HG02678 (cell line): ENCODE measurements at regions not wholly inside any gene's neighbourhood (a gene's known extent, or its start where the extent isn't known, plus 50 kb on each side); places are given as distances from the start of the nearest gene placed in this dataset.

ENCODE experiments used
- ATAC-seq: cut with Tn5 transposase; IDR thresholded peaks from one replicate; pipeline ENCODE4 v1.9.1; 2021; ENCODE audit warnings: mild to moderate bottlenecking, moderate library complexity; ENCODE audit not compliant: unreplicated experiment

DNA sequence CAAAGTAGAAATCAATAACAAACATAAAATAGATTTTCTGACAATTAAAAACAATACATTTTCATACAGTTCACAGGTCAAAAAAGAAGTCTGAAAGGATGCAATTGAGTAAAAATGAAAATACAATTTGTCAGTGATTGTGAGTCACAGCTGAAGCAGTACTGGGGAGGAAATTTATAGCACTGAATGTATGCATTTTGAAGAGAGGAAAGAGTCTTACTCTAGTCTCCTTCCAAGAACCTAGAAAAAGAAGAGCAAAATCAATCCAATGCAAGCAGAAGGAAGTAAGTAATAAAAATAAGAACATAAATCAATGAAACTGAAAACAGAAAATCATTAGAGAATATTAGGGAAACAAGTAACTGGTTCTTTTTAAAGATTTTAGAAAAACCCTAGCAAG lies 507.2 kb upstream of the IGFBP3 start:
- ATAC-seq = no peak

- no peak for ATAC-seq
Measured at GRCh38 chr7:46424934-46425333, 503.9 kb upstream of the IGFBP3 start.

- ATAC-seq = no peak
Measured at GRCh38 chr7:46421441-46422230, 500.6 kb upstream of the IGFBP3 start.

DNA sequence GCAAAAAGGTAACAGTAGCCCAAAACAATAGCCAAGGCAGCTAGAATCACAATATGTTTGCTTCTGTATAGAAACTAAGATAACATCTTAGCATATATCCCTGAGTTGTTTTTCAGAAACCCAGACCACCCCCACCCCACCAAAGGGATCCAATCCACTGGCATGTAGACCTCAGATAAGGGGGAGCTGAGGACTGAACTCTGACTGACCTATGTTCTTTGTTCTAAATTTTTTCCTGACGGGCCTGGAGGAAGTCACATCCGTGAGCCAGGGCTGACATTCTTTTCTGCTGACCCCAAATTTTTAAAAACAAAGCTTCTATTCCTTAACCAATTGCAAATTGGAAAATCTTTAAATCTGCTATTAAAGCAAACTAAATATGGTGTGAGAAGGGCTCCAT lies 493.9 kb upstream of the IGFBP3 start:
- ATAC-seq = no peak

DNA sequence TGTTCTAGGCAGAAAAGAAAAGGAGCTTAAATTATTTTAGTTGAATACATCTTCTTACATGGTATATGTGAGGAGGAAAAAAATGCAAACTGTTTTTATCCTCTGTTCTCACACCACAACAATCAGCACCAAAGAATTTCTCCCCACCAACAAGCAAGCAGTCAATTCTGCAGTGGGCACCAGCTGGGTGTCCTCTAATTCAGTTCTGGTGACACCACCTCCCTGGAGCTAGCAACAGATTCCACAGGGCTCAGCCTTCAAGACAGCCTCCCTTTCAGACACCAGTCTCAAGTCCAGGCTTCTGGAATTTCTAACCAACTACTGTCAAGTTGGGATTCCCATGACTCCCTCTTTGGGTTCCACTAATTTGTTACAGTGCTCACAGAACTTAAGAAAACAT lies 490.2 kb upstream of the IGFBP3 start:
- no peak for ATAC-seq

DNA sequence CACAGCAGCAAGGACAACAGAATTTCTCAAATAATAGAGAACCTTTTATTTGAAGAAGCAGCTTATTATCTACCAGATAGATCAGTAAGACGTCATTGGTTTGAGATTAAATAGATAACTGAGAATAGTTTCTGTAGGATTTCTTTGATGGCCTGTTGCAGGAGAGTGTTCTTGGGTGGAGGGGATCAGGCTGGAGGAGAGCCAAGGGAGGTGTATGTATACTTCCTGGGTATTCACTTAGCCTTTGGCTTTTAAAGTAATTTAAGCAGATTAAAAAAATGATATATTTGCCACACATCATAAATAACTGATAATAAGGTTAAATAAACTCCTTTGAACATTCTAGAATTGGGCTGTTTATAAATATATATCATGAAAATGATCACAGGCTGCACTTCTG lies 486.1 kb upstream of the IGFBP3 start:
- no peak for ATAC-seq

GRCh38 chr7:46397591-46397990 lies 476.5 kb upstream of the IGFBP3 start:
- no peak for ATAC-seq

GRCh38 chr7:46396481-46396880 lies 475.4 kb upstream of the IGFBP3 start:
- ATAC-seq = no peak

GRCh38 chr7:46393142-46393541 lies 472.1 kb upstream of the IGFBP3 start:
- no peak for ATAC-seq

GRCh38 chr7:46391231-46392201 lies 470.4 kb upstream of the IGFBP3 start:
- ATAC-seq = no peak

GRCh38 chr7:46390042-46390441 lies 469.0 kb upstream of the IGFBP3 start:
- no peak for ATAC-seq

DNA sequence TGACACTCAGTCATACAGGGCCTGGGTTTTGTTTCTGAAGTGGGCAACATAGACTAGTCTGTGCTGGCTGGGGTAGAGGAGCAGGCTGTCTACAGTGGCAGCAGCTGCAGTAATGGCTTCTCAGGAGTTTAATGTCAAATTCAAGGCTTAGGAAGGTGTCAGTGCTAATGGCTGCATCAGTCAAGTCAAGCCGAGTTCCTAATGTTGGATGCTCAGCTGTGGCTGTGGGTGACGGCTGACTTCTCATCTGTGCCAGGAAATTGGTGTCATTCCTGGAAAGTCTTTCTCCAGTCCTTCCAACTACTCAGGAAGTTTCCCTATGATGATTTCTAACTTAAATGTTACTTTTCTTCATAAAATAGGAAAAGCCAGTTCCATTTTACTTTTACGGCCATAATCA lies 468.1 kb upstream of the IGFBP3 start:
- ATAC-seq = no peak

GRCh38 chr7:46387646-46388045 lies 466.6 kb upstream of the IGFBP3 start:
- no peak for ATAC-seq

- ATAC-seq = no peak
Measured at GRCh38 chr7:46386428-46387399, 465.6 kb upstream of the IGFBP3 start.

- no peak for ATAC-seq
Measured at GRCh38 chr7:46385662-46386309, 464.7 kb upstream of the IGFBP3 start.

DNA sequence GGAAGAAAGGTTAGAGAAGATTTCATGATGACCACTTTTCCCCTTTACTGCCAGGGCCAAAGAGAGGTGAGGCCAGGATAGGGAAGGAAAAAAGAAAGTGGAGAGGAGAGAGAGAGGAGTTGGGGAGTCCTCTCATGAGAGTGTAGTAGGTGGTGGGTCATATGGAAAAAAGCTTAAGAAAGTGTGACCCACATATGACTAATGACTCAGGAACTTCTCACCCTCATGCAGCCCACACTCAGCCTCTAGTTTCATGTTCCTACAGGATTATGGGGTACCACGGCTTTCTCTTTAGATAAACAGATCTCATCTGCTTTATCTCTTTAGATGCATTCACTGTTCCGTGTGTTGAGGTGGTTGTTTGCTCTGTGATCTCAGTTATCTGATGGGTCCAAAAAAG lies 462.5 kb upstream of the IGFBP3 start:
- no peak for ATAC-seq

GRCh38 chr7:46369933-46370654 lies 449.0 kb upstream of the IGFBP3 start:
- ATAC-seq = no peak

DNA sequence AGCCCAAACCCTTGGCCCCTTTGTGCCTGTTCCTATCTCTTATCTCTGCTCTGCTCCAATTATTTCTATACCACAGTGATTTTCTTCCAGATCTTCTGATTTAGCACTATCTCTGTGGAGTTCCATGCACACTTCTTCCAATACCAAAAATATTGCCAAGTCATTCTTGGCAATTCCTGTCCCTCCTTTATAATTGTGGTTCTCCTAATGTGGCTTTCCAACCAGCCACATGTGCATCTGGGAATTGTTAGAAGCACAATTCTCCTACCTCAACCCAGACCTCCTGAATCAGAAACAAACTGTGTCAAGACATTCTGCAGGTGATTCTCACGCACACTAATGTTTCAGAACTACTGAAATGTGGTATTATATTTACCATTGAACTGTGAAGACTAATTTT lies 447.8 kb upstream of the IGFBP3 start:
- ATAC-seq = no peak

DNA sequence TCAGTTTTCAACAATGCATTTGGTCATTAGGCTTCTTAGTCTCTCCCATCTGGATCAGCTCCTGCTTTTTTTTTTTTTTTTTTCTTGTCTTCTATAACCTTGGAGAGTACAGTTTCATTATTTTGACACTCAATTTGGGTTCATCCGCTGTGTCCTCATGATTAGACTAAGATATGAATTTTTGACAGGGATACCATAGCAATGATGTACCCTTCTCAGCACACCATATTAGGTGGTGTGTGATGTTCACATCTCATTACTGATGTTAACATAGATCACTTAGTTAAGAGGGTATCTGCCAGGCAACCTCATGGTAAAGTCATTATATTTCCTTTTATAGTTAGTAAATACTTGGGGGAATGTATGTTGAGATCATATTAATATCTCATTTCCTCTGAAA lies 445.5 kb upstream of the IGFBP3 start:
- no peak for ATAC-seq

DNA sequence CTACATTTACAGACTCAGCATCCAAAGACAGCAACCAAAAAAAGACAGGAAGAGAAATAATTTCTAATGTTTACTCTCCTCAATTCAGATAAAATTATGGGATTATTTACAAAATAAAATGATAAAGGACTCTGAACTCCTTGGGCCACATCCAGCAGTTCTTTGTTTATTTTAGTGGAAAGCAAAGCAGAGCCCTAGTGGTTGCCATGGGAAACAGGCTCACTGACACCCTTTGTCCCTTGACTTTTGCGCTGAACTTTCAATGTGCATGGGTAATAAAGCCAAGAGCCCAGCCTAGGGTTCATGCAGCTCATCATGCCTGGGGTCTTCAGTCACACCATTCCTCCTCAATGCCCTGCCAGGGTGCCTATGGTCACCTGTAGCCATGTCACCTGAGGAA lies 442.6 kb upstream of the IGFBP3 start:
- ATAC-seq = no peak
